Islet precursor cell (in vitro differentiated cells): ENCODE measurements at regions not wholly inside any gene's neighbourhood (a gene's known extent, or its start where the extent isn't known, plus 50 kb on each side); places are given as distances from the start of the nearest gene placed in this dataset.

ENCODE experiments used
- DNase-seq: peaks from one replicate; pipeline ENCODE4 v3.0.0-alpha.2; 2018

DNA sequence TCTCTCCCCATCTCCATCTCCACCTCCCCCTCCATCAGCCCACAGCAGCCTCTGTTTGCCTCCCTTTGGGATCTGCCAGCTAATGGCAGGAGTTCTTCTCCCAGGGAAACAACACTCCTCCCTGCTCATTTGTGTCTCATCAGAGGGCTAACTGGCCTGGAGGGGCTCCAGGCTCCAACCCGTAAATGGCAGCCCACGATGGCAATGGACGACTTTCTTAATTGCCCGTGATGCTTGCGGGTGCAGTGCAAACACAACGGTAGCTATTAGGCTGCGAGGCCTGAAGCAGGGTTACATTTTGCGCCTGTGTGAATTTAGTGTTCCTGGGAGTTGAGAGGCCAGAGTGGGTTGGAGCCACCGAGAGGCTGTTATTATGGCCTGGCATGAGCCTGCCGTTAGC is 285.1 kb downstream of the TNS1 start:
- DNase-seq, result no peak

DNA sequence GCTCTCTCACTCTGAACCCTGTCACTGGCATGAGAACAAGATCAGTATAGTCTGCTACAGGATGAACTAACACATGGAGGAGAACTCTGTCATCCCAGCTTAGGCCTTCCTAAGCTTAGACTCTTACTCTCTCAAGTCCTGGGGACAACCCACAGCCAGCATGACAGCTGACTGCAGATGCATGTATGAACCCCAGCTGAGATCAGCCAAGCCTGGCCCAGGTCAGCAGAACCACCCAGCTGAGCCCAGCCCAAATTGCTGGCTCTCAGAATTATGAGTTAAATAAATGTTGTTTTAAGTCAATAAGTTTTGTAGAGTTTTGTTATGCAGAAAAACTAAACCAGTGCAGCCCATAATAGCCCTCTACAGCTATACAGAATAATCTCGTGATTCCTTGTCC is 287.3 kb downstream of the TNS1 start:
- DNase-seq, result no peak

DNA sequence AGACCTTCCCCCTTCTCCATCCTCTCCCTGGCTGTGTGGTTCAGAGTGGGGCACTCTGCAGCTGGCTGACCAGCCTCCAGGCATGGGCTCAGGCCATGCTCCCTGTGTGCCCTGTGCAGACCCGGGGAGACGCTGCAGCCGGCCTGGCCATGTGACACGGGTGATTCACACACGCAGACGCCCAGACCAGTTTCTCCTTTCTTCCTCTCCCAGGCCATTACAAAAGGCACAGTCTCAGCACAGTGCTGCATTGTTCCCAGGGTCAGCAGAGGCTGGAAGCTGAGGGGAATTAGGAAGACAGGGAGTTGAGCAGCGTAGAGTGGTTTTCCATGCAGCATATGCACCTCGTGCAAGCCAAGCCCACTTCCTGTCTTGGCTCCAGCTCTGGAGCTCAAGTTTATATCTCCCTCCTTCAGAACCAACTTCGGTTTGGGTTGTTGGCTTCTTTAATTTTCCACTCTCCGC is 288.5 kb downstream of the TNS1 start:
- DNase-seq, result peak; percentile 99

DNA sequence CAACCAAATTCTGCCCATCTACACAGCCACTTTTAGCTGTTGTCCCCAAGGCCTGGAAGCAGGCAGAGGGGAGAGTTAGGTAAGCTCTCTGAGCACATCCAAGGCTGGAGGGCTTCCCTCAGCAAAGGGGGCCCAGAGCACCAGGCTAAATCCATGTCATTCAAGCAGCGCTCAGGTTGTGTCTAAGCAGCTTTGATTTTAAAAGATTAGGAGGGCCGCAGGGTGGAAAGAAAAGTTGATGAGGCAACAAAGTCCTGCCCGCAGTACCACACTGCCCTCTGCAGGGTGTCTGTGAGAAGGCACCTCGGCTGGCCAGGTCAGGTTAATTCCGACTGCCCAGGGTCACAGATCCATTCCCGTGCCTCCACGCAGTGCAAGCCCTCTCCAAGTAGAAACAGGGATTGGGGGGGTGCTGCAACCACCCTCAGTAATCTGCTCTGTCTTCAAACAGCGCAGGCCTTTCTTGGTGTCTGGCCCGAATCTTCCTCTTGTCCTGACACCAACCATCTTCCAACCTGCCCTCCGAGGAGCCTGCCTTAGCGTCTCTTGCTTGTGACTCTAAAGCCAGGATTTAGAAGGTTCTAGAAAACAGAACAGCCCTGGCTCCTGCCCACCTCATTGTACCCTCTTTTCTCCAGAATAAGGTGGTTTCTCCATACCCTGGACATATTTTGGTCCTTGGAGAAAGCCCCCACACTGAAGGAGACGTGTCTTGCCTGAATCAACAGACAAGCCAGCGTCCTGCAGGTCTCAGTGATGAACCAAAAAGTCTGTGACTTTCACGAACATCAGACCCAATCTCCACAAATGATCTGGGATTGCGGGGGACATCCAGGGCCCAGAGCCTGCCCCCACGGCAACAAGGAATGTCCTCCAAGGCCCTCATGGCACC is 289.2 kb downstream of the TNS1 start:
- peak; percentile 96 for DNase-seq

DNA sequence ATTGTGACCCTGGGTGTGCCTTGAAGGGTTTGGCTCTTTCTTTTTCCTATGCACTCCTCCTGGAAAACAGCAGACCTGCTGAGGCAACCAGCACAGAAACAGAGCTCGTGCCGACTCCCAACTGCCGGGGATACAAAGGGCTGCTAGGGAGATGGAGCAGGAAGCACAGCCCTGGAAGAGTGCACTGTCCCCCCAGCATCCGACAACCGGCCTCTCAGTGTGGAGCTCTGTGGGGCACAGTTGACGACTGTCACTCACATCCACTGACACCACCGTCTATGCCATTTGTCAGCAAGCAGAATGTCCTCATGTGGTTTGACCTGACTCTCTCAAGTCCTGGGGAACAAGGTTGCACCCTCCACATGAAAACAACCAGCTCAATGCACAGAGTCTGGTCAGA is 290.4 kb downstream of the TNS1 start:
- DNase-seq, result no peak

DNA sequence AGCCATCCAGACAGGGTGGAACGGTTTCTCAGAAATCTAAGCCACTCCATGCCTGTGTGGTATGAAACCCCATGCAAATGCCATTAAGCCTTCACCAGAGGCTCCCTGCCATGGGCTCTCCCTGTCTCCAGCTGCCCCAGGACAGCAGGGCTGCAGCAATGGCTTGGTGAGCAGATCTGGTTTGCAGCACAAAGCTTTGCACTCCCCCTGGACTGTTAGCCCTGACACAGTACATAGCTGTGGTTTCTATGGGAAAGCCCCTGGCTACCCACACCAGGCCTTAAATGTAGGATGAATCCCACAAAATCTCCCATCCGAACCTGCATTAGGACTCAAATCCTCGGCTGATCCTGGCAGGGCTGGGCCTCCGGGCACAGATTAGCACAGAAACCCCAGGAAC is 291.6 kb downstream of the TNS1 start:
- DNase-seq, result peak; percentile 91

DNA sequence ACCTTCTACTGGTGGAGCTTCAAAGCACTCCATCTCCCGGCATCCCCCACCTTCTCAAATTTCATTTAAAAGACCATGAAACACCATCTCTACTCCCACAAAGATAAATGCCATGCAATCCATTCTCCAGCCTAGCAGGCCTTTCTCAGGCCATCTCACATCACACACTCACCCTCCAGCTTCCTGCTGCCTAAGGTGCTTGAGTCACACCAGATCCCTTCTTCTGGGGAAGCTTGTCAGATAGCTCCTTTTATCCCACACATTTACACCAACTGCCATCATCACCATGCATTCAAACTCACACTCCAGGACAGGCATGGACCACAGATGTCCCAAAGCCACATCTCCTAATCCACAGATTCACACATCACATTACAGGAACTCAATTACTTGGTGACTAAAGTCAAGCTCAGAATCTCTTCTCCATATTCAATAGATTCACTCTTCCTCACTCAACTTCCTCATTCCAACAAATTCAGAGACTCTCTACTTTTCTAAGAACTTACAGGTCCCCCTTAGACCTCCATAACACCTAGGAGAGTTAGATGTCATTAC is 292.5 kb downstream of the TNS1 start:
- DNase-seq, result peak; percentile 87

DNA sequence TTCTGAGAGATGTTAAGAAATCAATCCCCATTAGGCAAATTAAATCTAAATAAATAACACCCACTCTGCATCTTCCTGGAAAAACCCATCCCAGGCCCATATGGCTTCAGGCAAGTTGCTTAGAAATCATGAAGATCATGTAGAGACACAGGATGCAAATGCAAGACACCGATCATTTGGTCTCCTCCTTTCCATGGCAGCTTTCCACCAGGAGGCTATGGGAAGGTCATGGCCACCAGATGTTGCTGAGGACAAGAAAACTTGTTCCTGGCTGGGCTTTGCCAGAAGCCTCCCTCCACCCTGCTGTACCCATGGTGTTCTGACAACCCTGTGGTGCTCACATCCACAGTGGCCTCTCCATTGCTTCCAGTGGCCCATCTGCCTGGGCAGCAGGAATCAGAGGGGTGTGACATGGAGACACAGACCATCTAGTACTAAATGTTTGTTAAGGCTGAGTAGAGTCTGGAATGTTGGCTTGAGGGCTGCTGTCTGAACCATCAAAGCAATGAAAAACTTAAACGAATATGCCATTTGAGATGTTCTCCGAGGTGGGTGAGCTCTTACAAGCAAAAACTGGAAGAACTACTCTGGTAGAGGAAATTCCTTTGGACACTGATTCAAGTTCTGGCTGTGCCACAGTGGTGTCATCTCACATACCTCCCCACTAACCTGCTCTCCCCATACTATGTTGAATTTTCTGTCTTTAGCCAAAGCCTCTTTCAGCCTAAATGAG is 293.2 kb downstream of the TNS1 start:
- no peak for DNase-seq

DNA sequence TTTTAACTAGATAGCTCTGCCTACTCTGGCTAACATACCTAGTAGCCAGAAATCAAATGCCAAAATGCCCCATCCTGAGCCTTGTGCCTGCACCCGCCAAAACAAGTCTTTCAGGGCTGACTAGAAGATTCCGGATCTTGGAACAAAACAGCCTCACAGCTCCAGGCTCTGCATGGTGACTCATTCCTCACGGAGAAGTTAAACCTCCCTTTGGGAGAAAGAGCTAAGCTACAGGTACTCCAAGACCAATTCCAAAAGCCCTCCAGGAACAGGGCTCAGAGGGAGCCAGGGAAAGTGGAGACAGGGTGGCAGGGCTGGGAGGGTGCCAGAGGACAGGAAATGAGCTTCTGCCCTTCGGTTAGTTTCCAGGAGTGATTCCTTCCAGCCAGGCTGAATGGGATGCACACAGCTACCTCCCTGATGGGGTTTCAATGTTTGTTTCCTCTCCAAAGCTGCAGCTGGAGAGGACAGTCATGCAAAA is 295.6 kb downstream of the TNS1 start:
- peak; percentile 88 for DNase-seq

DNA sequence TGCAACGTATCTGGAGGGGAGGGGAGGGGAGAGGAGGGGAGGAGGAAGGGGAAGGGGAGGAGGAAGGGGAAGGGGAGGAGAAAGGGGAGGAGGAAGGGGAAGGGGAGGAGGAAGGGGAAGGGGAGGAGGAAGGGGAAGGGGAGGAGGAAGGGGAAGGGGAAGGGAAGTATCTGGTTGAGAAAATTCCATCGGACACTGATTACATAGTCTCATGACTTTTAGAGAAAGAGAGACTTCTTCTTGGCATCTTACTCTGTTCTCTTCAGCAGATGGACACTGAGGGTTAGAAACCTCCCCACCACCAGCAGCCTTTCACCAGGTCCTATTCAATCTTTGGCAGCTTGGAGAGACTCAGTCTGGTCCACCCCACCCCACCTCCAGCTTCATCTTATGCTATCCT is 296.3 kb downstream of the TNS1 start:
- no peak for DNase-seq

DNA sequence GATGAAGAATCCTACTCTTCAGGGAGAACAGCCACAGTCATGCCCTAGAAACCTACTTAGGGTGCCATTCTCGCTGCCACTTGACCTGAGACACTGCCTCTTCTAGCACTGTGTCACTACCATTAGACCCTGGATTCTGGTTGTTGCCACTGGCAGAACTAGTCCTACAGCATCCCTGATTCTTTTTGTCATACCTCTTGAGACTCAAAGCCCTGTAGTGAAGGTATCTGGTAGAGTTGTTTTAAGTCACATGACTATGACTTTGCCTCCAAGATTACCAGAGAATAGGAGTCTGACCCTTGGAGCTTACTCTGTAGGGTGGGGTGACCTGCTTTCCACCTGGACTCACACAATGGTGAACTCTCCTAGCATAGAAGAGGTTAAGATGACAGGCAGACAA is 296.7 kb downstream of the TNS1 start:
- peak; percentile 31 for DNase-seq

DNA sequence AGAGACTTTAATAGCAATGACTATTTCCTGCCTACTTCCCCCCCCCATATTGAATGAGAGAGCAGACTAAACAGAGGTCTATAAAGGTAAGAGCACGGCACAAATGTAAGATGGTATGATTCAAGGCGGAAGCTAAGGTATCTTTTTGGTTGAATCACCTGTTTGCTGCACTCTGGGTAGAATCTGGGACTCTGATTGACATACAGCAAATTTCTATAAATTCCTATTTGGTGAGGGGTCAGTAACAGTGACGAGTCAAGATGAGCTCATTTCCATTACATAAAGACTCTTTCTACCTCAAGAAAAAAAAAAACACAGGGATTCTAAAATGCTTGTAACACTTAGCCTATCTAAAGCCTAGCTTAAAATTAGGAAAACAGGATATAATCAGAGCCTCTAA is 297.3 kb downstream of the TNS1 start:
- DNase-seq, result peak; percentile 5

DNA sequence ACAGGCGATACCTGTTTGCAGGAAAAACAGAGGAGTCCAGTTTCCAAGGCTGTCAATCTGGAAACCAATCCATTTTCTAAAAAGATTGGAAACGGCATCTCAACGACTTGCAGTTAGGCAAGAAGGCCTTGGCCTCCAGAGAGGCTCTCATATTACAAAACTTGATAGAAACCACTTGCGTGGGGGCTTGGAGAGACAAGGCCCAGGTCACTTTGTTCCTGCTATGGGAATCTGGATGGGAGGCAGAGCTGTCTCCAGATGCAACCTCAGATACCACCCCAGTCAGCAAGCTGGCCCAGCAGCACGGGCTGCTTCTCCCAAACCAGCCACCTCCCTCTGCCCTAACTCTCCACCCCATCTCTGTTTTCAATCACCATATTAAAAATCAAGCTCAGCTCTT is 298.8 kb downstream of the TNS1 start:
- peak; percentile 31 for DNase-seq

DNA sequence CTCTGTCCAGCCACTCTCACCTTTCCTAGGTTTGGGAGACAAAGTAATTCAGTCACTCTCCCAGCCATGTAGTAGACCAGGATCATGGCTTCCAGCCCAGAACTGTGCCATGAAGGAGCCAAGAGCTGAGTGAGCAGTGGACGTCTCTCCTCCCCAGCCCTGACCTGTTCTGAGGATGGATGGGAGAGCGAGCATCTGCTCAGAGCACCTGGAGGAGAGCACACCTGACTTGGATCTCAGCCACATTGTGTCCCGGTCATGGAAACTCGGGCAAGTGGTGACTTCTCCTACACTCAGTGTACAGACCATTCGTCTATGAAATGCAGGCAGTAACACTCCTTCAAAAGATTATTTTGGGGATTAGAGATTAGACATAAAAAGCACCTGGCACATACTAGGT is 299.7 kb downstream of the TNS1 start:
- peak; percentile 40 for DNase-seq

DNA sequence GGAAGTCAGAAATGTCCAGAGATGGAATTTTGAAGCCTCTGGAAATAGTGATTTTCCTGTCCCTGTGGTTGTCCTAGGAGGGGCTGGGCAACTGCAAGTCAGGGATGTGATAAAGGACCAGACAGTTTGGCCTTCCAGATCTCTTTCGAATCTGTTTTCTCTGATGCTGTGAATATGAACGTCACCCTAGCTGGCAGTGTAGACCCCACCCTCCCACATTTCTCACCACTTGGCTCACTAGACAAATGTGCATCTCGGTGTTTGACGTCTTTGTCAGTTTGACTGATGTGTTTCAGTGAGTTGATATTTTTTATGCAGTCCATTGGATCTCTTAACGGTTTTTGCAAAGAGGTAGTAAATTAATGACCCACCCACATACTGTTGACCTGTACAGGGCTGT is 301.2 kb downstream of the TNS1 start:
- DNase-seq, result peak; percentile 22

DNA sequence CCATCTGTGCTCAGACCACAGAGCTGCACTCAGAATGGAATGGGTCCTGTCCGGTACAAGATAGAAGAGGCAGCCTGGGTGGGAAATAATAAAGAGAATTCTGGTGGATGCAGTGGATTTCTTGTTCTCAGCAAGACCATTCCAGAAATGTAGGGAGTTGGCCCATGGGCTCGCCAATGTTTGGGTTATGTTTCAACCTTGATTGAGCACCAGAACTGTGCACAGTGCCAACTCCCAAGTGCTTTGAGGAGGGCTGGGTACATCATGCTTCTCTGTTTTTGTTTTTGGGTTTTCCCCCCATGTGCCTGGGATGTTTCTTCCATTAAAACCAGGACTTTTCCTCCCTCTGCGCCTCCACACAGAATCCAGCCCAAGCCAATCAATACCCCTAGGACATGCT is 304.1 kb downstream of the TNS1 start:
- DNase-seq, result peak; percentile 7

DNA sequence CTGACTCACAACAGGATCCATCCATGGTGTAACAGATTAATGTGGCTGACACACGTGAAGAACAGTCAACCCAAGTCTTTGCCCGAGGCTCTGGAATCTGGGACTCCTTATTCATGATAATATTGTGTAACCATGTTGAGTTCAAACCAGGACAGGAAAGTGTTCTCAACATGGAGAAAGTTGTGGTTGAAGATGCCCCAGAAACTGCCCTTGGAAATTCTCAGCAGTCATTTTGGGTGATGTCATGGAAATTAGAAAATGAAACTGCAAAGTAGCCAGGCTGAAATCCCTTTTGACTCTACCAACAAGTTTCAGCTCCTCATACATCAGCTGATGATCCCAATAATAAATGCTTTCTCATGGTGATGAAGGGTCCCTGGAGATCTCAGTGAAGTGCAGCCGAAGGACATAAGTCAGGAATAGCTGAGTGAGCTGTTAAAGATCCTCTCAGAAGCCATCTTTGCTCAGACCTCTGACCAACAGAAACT is 307.7 kb downstream of the TNS1 start:
- DNase-seq, result peak; percentile 24

DNA sequence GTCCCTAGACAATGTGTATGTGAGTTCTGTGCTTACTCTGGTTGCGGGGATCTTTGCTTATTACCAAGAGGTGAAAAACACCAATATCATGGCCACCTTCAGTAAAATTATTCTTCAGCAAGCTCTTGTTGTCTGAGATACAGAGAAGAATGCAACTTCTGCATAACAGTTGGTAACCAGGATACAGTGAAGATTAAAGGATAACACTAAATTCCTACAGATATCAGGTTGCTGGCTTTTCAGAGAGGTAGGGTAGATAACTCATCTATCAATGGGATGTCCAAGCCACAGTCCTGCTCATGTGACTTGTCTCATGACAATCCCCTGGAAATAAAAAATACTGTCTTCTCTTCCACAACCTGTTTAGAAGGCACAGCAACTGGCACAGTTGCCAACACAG is 308.5 kb downstream of the TNS1 start:
- peak; percentile 16 for DNase-seq

DNA sequence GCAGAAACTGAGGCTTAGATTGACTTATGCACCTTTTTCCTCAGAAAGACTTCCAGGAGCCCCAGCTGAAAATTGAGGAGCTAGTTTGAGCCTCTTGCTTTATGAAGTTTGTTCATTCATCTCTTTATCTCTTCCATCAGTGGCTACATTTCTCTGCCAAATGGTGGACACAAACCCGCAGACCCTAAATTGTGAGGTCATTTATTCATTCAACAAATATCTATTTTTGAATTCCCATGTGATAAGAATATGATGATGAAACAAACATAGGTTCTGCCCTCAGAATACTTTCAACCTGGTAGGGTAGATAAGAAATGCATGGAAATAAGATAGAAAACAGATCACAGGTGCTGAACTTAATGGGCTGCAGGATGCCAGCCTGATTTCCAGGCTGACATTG is 309.4 kb downstream of the TNS1 start:
- no peak for DNase-seq

DNA sequence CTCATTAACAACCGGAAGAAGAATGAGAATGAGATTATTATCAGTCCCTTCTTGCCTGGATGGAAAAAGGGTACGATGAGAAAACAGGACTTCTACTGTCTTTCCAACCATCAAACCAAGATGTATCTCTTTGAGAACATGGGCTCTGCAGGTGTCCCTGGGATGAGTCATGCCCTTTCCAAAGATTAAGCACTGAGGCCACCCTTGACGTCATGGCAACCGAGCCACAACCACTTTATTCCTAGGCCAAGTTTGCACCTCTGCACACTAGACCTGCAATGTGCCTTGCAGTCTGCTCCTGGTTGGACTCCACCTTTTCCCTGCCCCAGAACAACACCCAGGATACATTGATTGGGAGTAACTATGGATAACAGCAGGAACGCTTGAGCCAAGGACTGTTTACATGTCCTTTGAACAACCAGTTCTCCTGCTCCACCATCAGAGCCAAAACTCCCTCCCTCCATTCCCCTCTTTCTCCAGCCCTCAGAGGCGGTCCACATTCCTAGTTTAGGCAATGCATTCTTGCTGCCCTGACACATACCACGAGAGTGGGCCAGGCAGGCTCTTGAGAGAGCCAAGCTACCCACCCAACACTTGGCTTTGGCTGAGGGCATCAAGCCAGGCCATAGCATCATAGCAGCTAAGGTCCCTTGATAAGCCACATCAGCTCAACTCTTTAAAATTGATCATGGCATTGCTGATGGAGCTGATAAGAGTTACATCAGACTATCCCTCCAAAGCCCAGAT is 310.7 kb downstream of the TNS1 start:
- peak; percentile 56 for DNase-seq

DNA sequence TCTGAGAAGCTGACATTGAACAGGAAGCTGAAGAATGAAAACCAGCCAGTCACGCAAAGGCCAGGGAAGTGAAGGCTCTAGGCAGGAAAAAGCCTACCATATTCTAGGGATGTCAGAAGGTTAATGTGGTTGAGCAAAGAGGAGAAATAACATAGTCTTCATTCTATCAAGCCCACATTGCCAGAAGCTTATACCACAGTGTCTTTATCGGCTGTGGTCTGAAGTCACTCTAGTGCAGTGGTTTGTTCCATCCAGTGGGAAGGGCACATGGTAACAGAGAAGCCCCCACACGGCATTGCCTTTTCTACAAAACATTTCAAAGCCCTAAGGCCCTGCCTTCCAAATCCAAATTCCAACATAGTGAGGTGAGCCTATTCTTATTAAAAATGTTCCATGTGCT is 311.3 kb downstream of the TNS1 start:
- peak; percentile 16 for DNase-seq

DNA sequence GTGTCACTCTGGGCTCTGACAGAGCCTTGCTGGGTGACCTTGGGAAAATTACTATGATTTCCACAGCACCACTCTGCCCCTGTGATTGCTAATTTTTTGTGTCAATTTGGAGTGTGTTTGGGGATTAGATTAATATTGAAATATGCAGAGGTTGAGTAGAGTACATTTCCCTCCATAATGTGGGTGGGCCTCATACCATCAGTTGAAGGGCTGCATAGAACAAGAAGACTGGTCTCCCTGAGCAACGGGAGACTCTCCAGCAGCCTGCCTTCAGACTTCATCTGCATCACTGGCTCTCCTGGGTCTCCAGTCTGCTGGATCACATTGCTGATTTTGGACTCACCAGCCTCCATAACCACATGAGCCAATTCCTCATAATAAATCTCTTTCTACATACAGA is 313.7 kb downstream of the TNS1 start:
- DNase-seq, result peak; percentile 29

DNA sequence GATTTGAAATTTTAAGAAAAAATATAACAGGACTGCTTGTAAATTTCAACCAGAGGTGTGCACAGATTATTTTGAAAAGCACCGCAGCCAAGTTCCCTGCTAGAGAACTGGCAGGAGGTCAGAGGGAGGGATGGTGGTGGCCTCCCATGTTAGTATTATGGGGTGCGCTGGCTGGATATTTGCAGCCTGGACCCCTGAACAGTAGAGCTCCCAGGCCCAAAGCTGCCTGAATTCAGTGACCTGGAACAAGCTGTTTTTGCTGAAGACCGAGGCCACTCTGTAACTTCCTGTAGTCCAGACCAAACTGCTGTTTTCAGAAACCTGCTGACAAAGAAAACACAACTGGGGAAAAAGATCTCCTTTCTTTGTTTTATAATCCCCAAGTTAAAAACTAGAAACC is 314.3 kb downstream of the TNS1 start:
- DNase-seq, result peak; percentile 29
